COR-L47 (cell line): ENCODE measurements at regions not wholly inside any gene's neighbourhood (a gene's known extent, or its start where the extent isn't known, plus 50 kb on each side); places are given as distances from the start of the nearest gene placed in this dataset.
A peak's percentile ranks its signal among the peaks of the same experiment; 100 is the strongest.
"Not testable (repeated sequence)": the region's sequence is repeated elsewhere in the genome, so short reads cannot be mapped to it uniquely, and the experiment has no call there.

Experiments
- DNase-seq: peaks from one replicate; lab custom pipeline; 2025; lab: John Stamatoyannopoulos, UW

GRCh38 chrX:53883196-53883595 is 161.1 kb downstream of the PHF8 start:
- no peak for DNase-seq

- no peak for DNase-seq
Observed at GRCh38 chrX:53882331-53882730, 161.9 kb downstream of the PHF8 start.

- DNase-seq, result not testable (repeated sequence)
Observed at GRCh38 chrX:53880786-53881185, 163.5 kb downstream of the PHF8 start.

GRCh38 chrX:53859890-53860289 is 173.4 kb upstream of the HUWE1 start:
- no peak for DNase-seq

- DNase-seq, result peak; percentile 1
Observed at GRCh38 chrX:53831662-53832635, 145.4 kb upstream of the HUWE1 start.

- DNase-seq, result no peak
Observed at GRCh38 chrX:53824686-53825085, 138.2 kb upstream of the HUWE1 start.

- not testable (repeated sequence) for DNase-seq
Observed at GRCh38 chrX:53818115-53818514, 131.6 kb upstream of the HUWE1 start.

GRCh38 chrX:53817548-53817947 is 131.0 kb upstream of the HUWE1 start:
- DNase-seq, result no peak

- DNase-seq, result no peak
Observed at GRCh38 chrX:53813670-53814440, 127.3 kb upstream of the HUWE1 start.

- no peak for DNase-seq
Observed at GRCh38 chrX:53798281-53798680, 111.8 kb upstream of the HUWE1 start.

GRCh38 chrX:53795576-53795975 is 109.1 kb upstream of the HUWE1 start:
- DNase-seq, result no peak

GRCh38 chrX:53794181-53794580 is 107.7 kb upstream of the HUWE1 start:
- DNase-seq, result no peak

- DNase-seq, result no peak
Observed at GRCh38 chrX:53768865-53769264, 82.3 kb upstream of the HUWE1 start.

GRCh38 chrX:53768451-53768850 is 81.9 kb upstream of the HUWE1 start:
- DNase-seq, result no peak

- no peak for DNase-seq
Observed at GRCh38 chrX:53767544-53767943, 81.0 kb upstream of the HUWE1 start.

GRCh38 chrX:53757181-53757580 is 70.7 kb upstream of the HUWE1 start:
- DNase-seq, result not testable (repeated sequence)

GRCh38 chrX:53746718-53747117 is 60.2 kb upstream of the HUWE1 start:
- no peak for DNase-seq

- DNase-seq, result no peak
Observed at GRCh38 chrX:53743244-53743643, 56.7 kb upstream of the HUWE1 start.

GRCh38 chrX:53738370-53738906 is 51.9 kb upstream of the HUWE1 start:
- DNase-seq, result no peak
